GM12878 (cell line): ENCODE measurements at regions not wholly inside any gene's neighbourhood (a gene's known extent, or its start where the extent isn't known, plus 50 kb on each side); places are given as distances from the start of the nearest gene placed in this dataset.

Experiments
- ATAC-seq: fragments of 200-7000 bp; cut with Tn5 transposase; 3 replicates; pipeline ENCODE4 v1.9.1; 2020; ENCODE audit warnings: mild to moderate bottlenecking, moderate library complexity
- BruUV-seq: library from RNA; stranded (reverse); fragments of 400-500 nt; replicated peaks from 2 replicates; lab custom pipeline; 2021; lab: Mats Ljungman, UMichigan
- CTCF ChIA-PET: fragments of 300-600 bp; sonication (Branson Sonifier 250); formaldehyde crosslinking; extraction: SDS; loops from one replicate; lab custom pipeline; 2021; ENCODE audit warnings: inconsistent platforms; lab: Yijun Ruan, JAX
- POLR2A ChIA-PET: fragments of 350-600 bp; formaldehyde crosslinking; extraction: SDS; loops from one replicate; lab custom pipeline; 2021; ENCODE audit warnings: inconsistent platforms; lab: Charles Lee
- RAD21 ChIA-PET: fragments of 300-600 bp; sonication (Branson Sonifier 250); formaldehyde crosslinking; loops from one replicate; lab custom pipeline; 2023; ENCODE audit warnings: antibody characterized with exemption; ENCODE audit not compliant: unreplicated experiment; lab: Charles Lee
- SMC1A ChIA-PET: fragments of 300-600 bp; sonication (Branson Sonifier 250); formaldehyde crosslinking; loops from one replicate; lab custom pipeline; 2023; ENCODE audit not compliant: unreplicated experiment, uncharacterized antibody; lab: Charles Lee
- DNase-seq: peaks from one replicate; pipeline ENCODE4 v3.0.0-alpha.2; 2011; ENCODE audit warnings: low read depth, low spot score
- FAIRE-seq: peaks from 3 replicates; lab custom pipeline; 2011; peaks lifted over from hg19 to GRCh38; lab: Jason Lieb, UNC
- H2AFZ ChIP-seq: 2 replicates; pipeline ENCODE4 v1.6.0; 2011; ENCODE audit warnings: low read depth, low read length, control low read depth; ENCODE audit not compliant: control insufficient read depth
- H3K27ac ChIP-seq: 2 replicates; pipeline ENCODE4 v1.5.1; 2011; ENCODE audit warnings: control low read depth; ENCODE audit not compliant: control insufficient read depth, insufficient read depth
- H3K27me3 ChIP-seq, 2 experiments: replicated peaks in 1 of 2; 2 replicates each; pipeline versions ENCODE4 v1.6.0 to v1.6.1; 2011; ENCODE audit warnings: low read length in 1 of 2; ENCODE audit not compliant: control insufficient read depth in 2 of 2, insufficient read depth in 2 of 2
- H3K36me3 ChIP-seq, 2 experiments: 2 replicates each; pipeline ENCODE4 v1.5.1; 2011; ENCODE audit warnings: low read length in 1 of 2; ENCODE audit not compliant: control insufficient read depth in 2 of 2, insufficient read depth in 2 of 2
- H3K4me1 ChIP-seq: 2 replicates; pipeline ENCODE4 v1.6.1; 2011; ENCODE audit warnings: mild to moderate bottlenecking, low read length, moderate library complexity, mixed read lengths; ENCODE audit not compliant: control insufficient read depth, insufficient read depth
- H3K4me2 ChIP-seq: 2 replicates; pipeline ENCODE4 v1.6.0; 2011; ENCODE audit warnings: control low read depth; ENCODE audit not compliant: control insufficient read depth, insufficient read depth
- H3K4me3 ChIP-seq: fragments of 200-600 bp; sonication (generic); 2 replicates; pipeline ENCODE4 v1.5.1; 2016
- H3K79me2 ChIP-seq: 2 replicates; pipeline ENCODE4 v1.6.0; 2011; ENCODE audit warnings: low read length; ENCODE audit not compliant: control insufficient read depth, insufficient read depth
- H3K9ac ChIP-seq: 2 replicates; pipeline ENCODE4 v1.8.0; 2011; ENCODE audit warnings: low read length, control low read depth, mixed read lengths; ENCODE audit not compliant: control insufficient read depth, insufficient read depth
- H3K9me3 ChIP-seq: replicated peaks from 3 replicates; pipeline ENCODE4 v1.5.1; 2011; ENCODE audit warnings: mild to moderate bottlenecking, low read length; ENCODE audit not compliant: control insufficient read depth, insufficient read depth
- H4K20me1 ChIP-seq: 2 replicates; pipeline ENCODE4 v1.6.0; 2011; ENCODE audit not compliant: control insufficient read depth, insufficient read depth
- BACH1 ChIP-seq: fragments of 450-650 bp; IDR thresholded peaks from 2 replicates; pipeline ENCODE4 v1.6.1; 2017; ENCODE audit warnings: mild to moderate bottlenecking, borderline replicate concordance
- CREB1 ChIP-seq: IDR thresholded peaks from 2 replicates; pipeline ENCODE4 v1.6.1; 2012; ENCODE audit warnings: low read depth, mild to moderate bottlenecking, inconsistent platforms
- ZNF592 ChIP-seq: fragments of 450-650 bp; IDR thresholded peaks from 2 replicates; pipeline ENCODE4 v1.6.1; 2017; ENCODE audit warnings: mild to moderate bottlenecking, moderate library complexity
- in situ Hi-C: fragments of 300-500 bp; cut with MboI; formaldehyde crosslinking; loops from 9 replicates; pipeline ENCODE4 v1.14.3; 2018; ENCODE audit warnings: mixed read lengths
- intact Hi-C: fragments of 100-400 bp; cut with micrococcal nuclease; formaldehyde crosslinking; loops from one replicate; pipeline ENCODE4 v1.14.2; 2022; ENCODE audit not compliant: unreplicated experiment

GRCh38 chr1:58837886-58838285 lies 54.0 kb upstream of the JUN start:
- no peaks in the 10 kb centered on the region for H3K79me2 ChIP-seq
- no peak for FAIRE-seq
- TF ChIP-seq ZNF592 (no peak), BACH1 (no peak), CREB1 (no peak)
- no peaks in the 10 kb centered on the region for H4K20me1 ChIP-seq
- H3K27me3 ChIP-seq: no peaks in the 10 kb centered on the region
- no peak overlapping the region for H3K9ac ChIP-seq
- no peak for DNase-seq
- H3K4me3 ChIP-seq: no peak overlapping the region
- ChIA-PET POLR2A (no interaction called here), RAD21 (no interaction called here), SMC1A (interaction anchor here (1.5 kb wide), 1 partner anchor 83 kb away, joined by 5 read pairs; no protein-coding TSS in a partner anchor), CTCF (interaction anchor here (0.9 to 1.8 kb wide), 2 partner anchors 21 to 52 kb away, joined by 3 to 6 read pairs; no protein-coding TSS in a partner anchor)
- no TSS peak for BruUV-seq
- in situ Hi-C loops (no loop called here), intact Hi-C loops (no loop called here)
- no peak overlapping the region for H3K27ac ChIP-seq
- H3K9me3 ChIP-seq: no peaks in the 10 kb centered on the region
- H3K36me3 ChIP-seq: no peaks in the 10 kb centered on the region
- H3K4me2 ChIP-seq: no peak overlapping the region
- no peaks in the 10 kb centered on the region for H3K4me1 ChIP-seq
- ATAC-seq: no peak
- H2AFZ ChIP-seq: no peak overlapping the region
